Neural cell (in vitro differentiated cells): ENCODE measurements at regions not wholly inside any gene's neighbourhood (a gene's known extent, or its start where the extent isn't known, plus 50 kb on each side); places are given as distances from the start of the nearest gene placed in this dataset.
"Not testable (repeated sequence)": the region's sequence is repeated elsewhere in the genome, so short reads cannot be mapped to it uniquely, and the experiment has no call there.

ENCODE experiments used
- H2AFZ ChIP-seq: fragments of 200-600, 300-800 bp; sonication (generic), shearing (Covaris generic); 2 replicates; pipeline ENCODE4 v1.6.0; 2014; ENCODE audit warnings: low read depth, mild to moderate bottlenecking, antibody characterized with exemption, low read length, moderate library complexity
- H3F3A ChIP-seq: fragments of 200-600 bp; shearing (Covaris generic); 2 replicates; pipeline ENCODE4 v1.6.1; 2016; ENCODE audit warnings: mild to moderate bottlenecking, moderate library complexity, mixed read lengths, antibody characterized with exemption, low read length; ENCODE audit not compliant: insufficient read depth, poor library complexity, severe bottlenecking
- H3K27ac ChIP-seq: fragments of 200-600, 300-800 bp; sonication (generic), shearing (Covaris generic); 2 replicates; pipeline ENCODE4 v1.5.1; 2014; ENCODE audit warnings: mild to moderate bottlenecking, low read length, moderate library complexity
- H3K27me3 ChIP-seq: fragments of 300-800, 200-600 bp; sonication (generic), shearing (Covaris generic); 2 replicates; pipeline ENCODE4 v1.6.0; 2014; ENCODE audit warnings: mild to moderate bottlenecking, low read depth, low read length, moderate library complexity; ENCODE audit not compliant: insufficient read depth
- H3K36me3 ChIP-seq: fragments of 300-800, 200-600 bp; sonication (generic), shearing (Covaris generic); 2 replicates; pipeline ENCODE4 v1.5.1; 2014; ENCODE audit warnings: mild to moderate bottlenecking, antibody characterized with exemption, low read length, moderate library complexity; ENCODE audit not compliant: insufficient read depth
- H3K4me2 ChIP-seq: fragments of 300-800, 200-600 bp; sonication (generic), shearing (Covaris generic); 2 replicates; pipeline ENCODE4 v1.6.0; 2014; ENCODE audit warnings: mild to moderate bottlenecking, low read length
- H3K4me3 ChIP-seq: fragments of 300-800, 200-600 bp; sonication (generic), shearing (Covaris generic); 2 replicates; pipeline ENCODE4 v1.5.1; 2014; ENCODE audit warnings: mild to moderate bottlenecking, low read length, moderate library complexity
- H3K79me2 ChIP-seq: fragments of 200-600 bp; shearing (Covaris generic); replicated peaks from 2 replicates; pipeline ENCODE4 v1.6.0; 2014; ENCODE audit warnings: mild to moderate bottlenecking, low read length, moderate library complexity; ENCODE audit not compliant: insufficient read depth
- H3K9ac ChIP-seq: fragments of 300-800, 200-600 bp; sonication (generic), shearing (Covaris generic); 2 replicates; pipeline ENCODE4 v1.6.1; 2016; ENCODE audit warnings: mild to moderate bottlenecking, low read length, mixed read lengths
- H3K9me2 ChIP-seq: fragments of 200-600 bp; shearing (Covaris generic); 2 replicates; pipeline ENCODE4 v1.6.1; 2016; ENCODE audit warnings: mild to moderate bottlenecking, low read length, mixed read lengths; ENCODE audit not compliant: insufficient read depth
- H3K9me3 ChIP-seq: fragments of 200-600, 300-800 bp; sonication (generic), shearing (Covaris generic); 2 replicates; pipeline ENCODE4 v1.6.1; 2016; ENCODE audit warnings: mild to moderate bottlenecking, mixed run types, low read length, moderate library complexity, mixed read lengths
- H4K20me1 ChIP-seq: fragments of 200-600 bp; shearing (Covaris generic); 2 replicates; pipeline ENCODE4 v1.6.1; 2016; ENCODE audit warnings: mild to moderate bottlenecking, mixed run types; ENCODE audit not compliant: insufficient read depth
- EP300 ChIP-seq: fragments of 450-650 bp; conservative IDR thresholded peaks from 2 replicates; pipeline ENCODE4 v1.6.1; 2014; ENCODE audit warnings: antibody characterized with exemption, mild to moderate bottlenecking, moderate library complexity; ENCODE audit not compliant: poor library complexity, severe bottlenecking
- EZH2 ChIP-seq: fragments of 200-600, 300-800 bp; shearing (Covaris generic), sonication (generic); IDR thresholded peaks from 2 replicates; pipeline ENCODE4 v1.6.1; 2014; ENCODE audit warnings: antibody characterized with exemption, low read length, borderline replicate concordance, mild to moderate bottlenecking; ENCODE audit not compliant: insufficient read depth, poor library complexity, severe bottlenecking
- MXI1 ChIP-seq: fragments of 450-650 bp; conservative IDR thresholded peaks from 2 replicates; pipeline ENCODE4 v1.6.1; 2014; ENCODE audit warnings: antibody characterized with exemption, mild to moderate bottlenecking; ENCODE audit not compliant: poor library complexity, severe bottlenecking
- POLR2AphosphoS5 ChIP-seq: IDR thresholded peaks from 2 replicates; pipeline ENCODE4 v1.6.1; 2012
- RAD21 ChIP-seq: fragments of 450-650 bp; conservative IDR thresholded peaks from 2 replicates; pipeline ENCODE4 v1.6.1; 2014; ENCODE audit warnings: antibody characterized with exemption, mild to moderate bottlenecking, moderate library complexity
- SMC3 ChIP-seq: fragments of 450-650 bp; conservative IDR thresholded peaks from 2 replicates; pipeline ENCODE4 v1.6.1; 2014; ENCODE audit warnings: antibody characterized with exemption, mild to moderate bottlenecking, moderate library complexity; ENCODE audit not compliant: poor library complexity
- TAF1 ChIP-seq: IDR thresholded peaks from 2 replicates; pipeline ENCODE4 v1.6.1; 2012; ENCODE audit warnings: low read depth
- TF ChIP-seq, protein P1 (sequence below): IDR thresholded peaks from 2 replicates; pipeline ENCODE4 v1.6.1; 2012; ENCODE audit warnings: borderline replicate concordance
- TF ChIP-seq, protein P2 (sequence below): fragments of 450-650 bp; IDR thresholded peaks from 2 replicates; pipeline ENCODE4 v1.5.1; 2014; ENCODE audit warnings: antibody characterized with exemption, mild to moderate bottlenecking, moderate library complexity; ENCODE audit not compliant: poor library complexity, severe bottlenecking

DNA sequence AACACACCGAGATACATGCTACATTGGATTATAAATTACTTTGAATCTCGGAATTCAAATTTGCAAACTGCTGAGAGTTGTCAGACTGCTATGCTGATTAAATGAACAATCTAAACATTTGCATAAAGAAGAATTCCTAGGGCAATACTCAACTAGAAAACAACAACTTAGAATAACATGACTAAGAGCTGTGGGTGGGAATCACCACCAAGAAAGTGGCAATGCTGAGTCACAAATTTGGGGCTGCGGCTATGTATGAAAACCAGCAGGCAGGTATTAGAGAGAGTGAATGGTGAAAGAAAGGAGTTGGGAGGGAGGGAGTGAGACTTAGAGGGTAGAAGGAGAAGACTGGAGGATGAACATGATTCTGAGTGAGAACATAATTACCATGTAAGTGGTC is 559.5 kb downstream of the PIK3C3 start:
- Histone ChIP-seq H3K4me3 (no peak overlapping the region), H4K20me1 (no peaks in the 10 kb centered on the region), H3K9ac (no peak overlapping the region), H3K36me3 (no peaks in the 10 kb centered on the region), H2AFZ (no peak overlapping the region), H3K27ac (no peak overlapping the region), H3K27me3 (no peaks in the 10 kb centered on the region), H3K9me3 (no peaks in the 10 kb centered on the region), H3K4me2 (no peak overlapping the region), H3K79me2 (no peaks in the 10 kb centered on the region), H3K9me2 (no peaks in the 10 kb centered on the region), H3F3A (no peaks in the 10 kb centered on the region)
- no peak for TF ChIP-seq EP300
- TF ChIP-seq, protein P1, sequence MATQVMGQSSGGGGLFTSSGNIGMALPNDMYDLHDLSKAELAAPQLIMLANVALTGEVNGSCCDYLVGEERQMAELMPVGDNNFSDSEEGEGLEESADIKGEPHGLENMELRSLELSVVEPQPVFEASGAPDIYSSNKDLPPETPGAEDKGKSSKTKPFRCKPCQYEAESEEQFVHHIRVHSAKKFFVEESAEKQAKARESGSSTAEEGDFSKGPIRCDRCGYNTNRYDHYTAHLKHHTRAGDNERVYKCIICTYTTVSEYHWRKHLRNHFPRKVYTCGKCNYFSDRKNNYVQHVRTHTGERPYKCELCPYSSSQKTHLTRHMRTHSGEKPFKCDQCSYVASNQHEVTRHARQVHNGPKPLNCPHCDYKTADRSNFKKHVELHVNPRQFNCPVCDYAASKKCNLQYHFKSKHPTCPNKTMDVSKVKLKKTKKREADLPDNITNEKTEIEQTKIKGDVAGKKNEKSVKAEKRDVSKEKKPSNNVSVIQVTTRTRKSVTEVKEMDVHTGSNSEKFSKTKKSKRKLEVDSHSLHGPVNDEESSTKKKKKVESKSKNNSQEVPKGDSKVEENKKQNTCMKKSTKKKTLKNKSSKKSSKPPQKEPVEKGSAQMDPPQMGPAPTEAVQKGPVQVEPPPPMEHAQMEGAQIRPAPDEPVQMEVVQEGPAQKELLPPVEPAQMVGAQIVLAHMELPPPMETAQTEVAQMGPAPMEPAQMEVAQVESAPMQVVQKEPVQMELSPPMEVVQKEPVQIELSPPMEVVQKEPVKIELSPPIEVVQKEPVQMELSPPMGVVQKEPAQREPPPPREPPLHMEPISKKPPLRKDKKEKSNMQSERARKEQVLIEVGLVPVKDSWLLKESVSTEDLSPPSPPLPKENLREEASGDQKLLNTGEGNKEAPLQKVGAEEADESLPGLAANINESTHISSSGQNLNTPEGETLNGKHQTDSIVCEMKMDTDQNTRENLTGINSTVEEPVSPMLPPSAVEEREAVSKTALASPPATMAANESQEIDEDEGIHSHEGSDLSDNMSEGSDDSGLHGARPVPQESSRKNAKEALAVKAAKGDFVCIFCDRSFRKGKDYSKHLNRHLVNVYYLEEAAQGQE, result no peak
- no peak for TF ChIP-seq MXI1
- TF ChIP-seq, protein P2, sequence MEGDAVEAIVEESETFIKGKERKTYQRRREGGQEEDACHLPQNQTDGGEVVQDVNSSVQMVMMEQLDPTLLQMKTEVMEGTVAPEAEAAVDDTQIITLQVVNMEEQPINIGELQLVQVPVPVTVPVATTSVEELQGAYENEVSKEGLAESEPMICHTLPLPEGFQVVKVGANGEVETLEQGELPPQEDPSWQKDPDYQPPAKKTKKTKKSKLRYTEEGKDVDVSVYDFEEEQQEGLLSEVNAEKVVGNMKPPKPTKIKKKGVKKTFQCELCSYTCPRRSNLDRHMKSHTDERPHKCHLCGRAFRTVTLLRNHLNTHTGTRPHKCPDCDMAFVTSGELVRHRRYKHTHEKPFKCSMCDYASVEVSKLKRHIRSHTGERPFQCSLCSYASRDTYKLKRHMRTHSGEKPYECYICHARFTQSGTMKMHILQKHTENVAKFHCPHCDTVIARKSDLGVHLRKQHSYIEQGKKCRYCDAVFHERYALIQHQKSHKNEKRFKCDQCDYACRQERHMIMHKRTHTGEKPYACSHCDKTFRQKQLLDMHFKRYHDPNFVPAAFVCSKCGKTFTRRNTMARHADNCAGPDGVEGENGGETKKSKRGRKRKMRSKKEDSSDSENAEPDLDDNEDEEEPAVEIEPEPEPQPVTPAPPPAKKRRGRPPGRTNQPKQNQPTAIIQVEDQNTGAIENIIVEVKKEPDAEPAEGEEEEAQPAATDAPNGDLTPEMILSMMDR, result no peak
- TF ChIP-seq EZH2, result no peak
- no peak for TF ChIP-seq SMC3
- no peak for TF ChIP-seq RAD21
- no peak for TF ChIP-seq POLR2AphosphoS5
- TF ChIP-seq TAF1, result no peak

DNA sequence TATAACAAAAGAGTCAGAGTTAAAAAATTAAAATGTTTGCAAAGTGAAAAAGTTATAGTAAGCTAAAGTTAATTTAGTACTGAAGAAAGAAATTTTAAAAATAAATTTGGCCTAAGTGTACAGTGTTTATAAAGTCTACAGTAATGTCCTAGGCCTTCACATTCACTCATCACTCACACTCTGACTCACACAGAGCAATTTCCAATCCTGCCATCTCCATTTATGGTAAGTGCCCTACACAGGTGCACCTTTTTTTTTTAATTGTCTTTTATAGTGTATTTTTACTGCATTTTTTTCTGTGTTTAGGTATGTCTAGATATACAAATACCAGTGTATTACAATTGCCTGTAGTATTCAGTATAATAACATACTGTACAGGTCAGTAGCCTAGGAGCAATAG is 562.9 kb downstream of the PIK3C3 start:
- Histone ChIP-seq H3K9me3 (no peaks in the 10 kb centered on the region), H3K79me2 (no peaks in the 10 kb centered on the region), H4K20me1 (no peaks in the 10 kb centered on the region), H3K4me3 (no peak overlapping the region), H3K4me2 (no peak overlapping the region), H3K27ac (no peak overlapping the region), H2AFZ (no peak overlapping the region), H3K27me3 (no peaks in the 10 kb centered on the region), H3F3A (no peaks in the 10 kb centered on the region), H3K9ac (no peak overlapping the region), H3K36me3 (no peaks in the 10 kb centered on the region), H3K9me2 (no peaks in the 10 kb centered on the region)
- TF ChIP-seq EP300 (no peak), RAD21 (no peak), SMC3 (no peak), POLR2AphosphoS5 (no peak), TAF1 (no peak)

DNA sequence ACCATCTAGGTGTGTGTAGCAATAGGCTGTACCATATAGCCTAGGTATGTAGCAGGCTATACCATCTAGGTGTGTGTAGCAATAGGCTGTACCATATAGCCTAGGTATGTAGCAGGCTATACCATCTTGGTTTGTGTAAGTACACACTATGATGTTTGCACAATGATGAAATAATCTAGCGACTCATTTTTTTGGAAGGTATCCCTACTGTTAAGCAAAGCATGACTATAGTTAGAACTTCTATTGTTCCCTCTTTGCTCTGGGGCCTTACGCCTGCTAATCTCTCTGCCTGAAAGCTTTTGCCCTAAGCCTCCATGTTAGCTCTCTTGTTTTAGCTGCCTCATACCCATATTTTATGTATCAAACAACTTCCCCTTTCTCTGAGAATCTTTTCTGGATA is 563.3 kb downstream of the PIK3C3 start:
- not testable (repeated sequence) for H3K4me2 ChIP-seq, H3K27ac ChIP-seq, H3K9me3 ChIP-seq, H3K4me3 ChIP-seq, H3F3A ChIP-seq, H3K27me3 ChIP-seq, H3K9me2 ChIP-seq, H3K79me2 ChIP-seq, H3K36me3 ChIP-seq, H2AFZ ChIP-seq, H4K20me1 ChIP-seq, H3K9ac ChIP-seq
